IMR-90 (cell line): ENCODE measurements at regions not wholly inside any gene's neighbourhood (a gene's known extent, or its start where the extent isn't known, plus 50 kb on each side); places are given as distances from the start of the nearest gene placed in this dataset.

Experiments used
- ATAC-seq: fragments of 200-7000 bp; cut with Tn5 transposase; 2 replicates; pipeline ENCODE4 v1.9.1; 2020; ENCODE audit warnings: low read depth, mild to moderate bottlenecking, moderate library complexity
- BruUV-seq: library from RNA; stranded (reverse); fragments of 400-500 nt; replicated peaks from 2 replicates; lab custom pipeline; 2021; lab: Mats Ljungman, UMichigan
- CTCF ChIA-PET: fragments of 300-600 bp; formaldehyde crosslinking; extraction: SDS; loops from one replicate; lab custom pipeline; 2021; ENCODE audit warnings: antibody characterized with exemption; lab: Yijun Ruan, JAX
- POLR2A ChIA-PET: fragments of 300-600 bp; sonication (Branson Sonifier 250); formaldehyde crosslinking; loops from one replicate; lab custom pipeline; 2022; ENCODE audit warnings: antibody characterized with exemption; ENCODE audit not compliant: unreplicated experiment; lab: Charles Lee
- DNase-seq: peaks from one replicate; pipeline ENCODE4 v3.0.0; 2013
- H2AFZ ChIP-seq: replicated peaks from 2 replicates; pipeline ENCODE3; 2013; ENCODE audit warnings: low read length, mild to moderate bottlenecking; ENCODE audit not compliant: poor library complexity
- H2AK5ac ChIP-seq: 2 replicates; pipeline ENCODE4 v1.6.1; 2013; ENCODE audit warnings: low read depth, low read length, inconsistent platforms
- H2AK9ac ChIP-seq: replicated peaks from 2 replicates; pipeline ENCODE3; 2013; ENCODE audit warnings: mild to moderate bottlenecking, low read depth, low read length, moderate library complexity; ENCODE audit not compliant: poor library complexity
- H2BK120ac ChIP-seq: 2 replicates; pipeline ENCODE4 v1.6.1; 2013; ENCODE audit warnings: low read depth, low read length, inconsistent platforms
- H2BK15ac ChIP-seq: 3 replicates; pipeline ENCODE4 v1.6.1; 2013; ENCODE audit warnings: low read depth, low read length, inconsistent platforms
- H2BK20ac ChIP-seq: 2 replicates; pipeline ENCODE4 v1.6.1; 2013; ENCODE audit warnings: low read depth, mild to moderate bottlenecking, inconsistent platforms, low read length, moderate library complexity
- H2BK5ac ChIP-seq: 2 replicates; pipeline ENCODE4 v1.6.1; 2013; ENCODE audit warnings: mild to moderate bottlenecking, low read depth, low read length, inconsistent platforms; ENCODE audit not compliant: poor library complexity, severe bottlenecking
- H3K14ac ChIP-seq: replicated peaks from 2 replicates; pipeline ENCODE4 v1.6.1; 2013; ENCODE audit warnings: low read depth, low read length, inconsistent platforms
- H3K18ac ChIP-seq: 2 replicates; pipeline ENCODE4 v1.6.1; 2013; ENCODE audit warnings: low read depth, low read length, control low read depth
- H3K23ac ChIP-seq: 2 replicates; pipeline ENCODE4 v1.6.1; 2013; ENCODE audit warnings: low read depth, low read length, inconsistent platforms
- H3K27ac ChIP-seq: 2 replicates; pipeline ENCODE4 v1.5.1; 2013; ENCODE audit warnings: mild to moderate bottlenecking, control low read depth, low read length; ENCODE audit not compliant: insufficient read depth
- H3K27me3 ChIP-seq: 2 replicates; pipeline ENCODE4 v1.6.1; 2013; ENCODE audit warnings: low read length; ENCODE audit not compliant: control insufficient read depth, insufficient read depth
- H3K36me3 ChIP-seq: 2 replicates; pipeline ENCODE4 v1.6.1; 2013; ENCODE audit warnings: low read length, mixed read lengths; ENCODE audit not compliant: control insufficient read depth, insufficient read depth
- H3K4ac ChIP-seq: 2 replicates; pipeline ENCODE4 v1.6.1; 2013; ENCODE audit warnings: low read depth, low read length, inconsistent platforms
- H3K4me1 ChIP-seq: 2 replicates; pipeline ENCODE4 v1.6.1; 2013; ENCODE audit warnings: low read length, mixed read lengths; ENCODE audit not compliant: control insufficient read depth, insufficient read depth
- H3K4me2 ChIP-seq: 2 replicates; pipeline ENCODE4 v1.6.1; 2013; ENCODE audit warnings: low read depth, mild to moderate bottlenecking, control low read depth, low read length, moderate library complexity
- H3K4me3 ChIP-seq: 2 replicates; pipeline ENCODE4 v1.5.1; 2013; ENCODE audit warnings: low read depth, mild to moderate bottlenecking, control low read depth, low read length, moderate library complexity; ENCODE audit not compliant: insufficient read depth
- H3K56ac ChIP-seq: 2 replicates; pipeline ENCODE4 v1.6.1; 2013; ENCODE audit warnings: low read length, inconsistent platforms; ENCODE audit not compliant: insufficient read depth; ENCODE audit errors: extremely low read depth
- H3K79me1 ChIP-seq, 2 experiments: 2 replicates each; pipeline ENCODE4 v1.6.1; 2013; ENCODE audit warnings: low read length in 2 of 2, inconsistent platforms in 1 of 2, low read depth in 1 of 2
- H3K9ac ChIP-seq: 2 replicates; pipeline ENCODE4 v1.6.1; 2013; ENCODE audit warnings: low read depth, low read length, control low read depth
- H3K9me1 ChIP-seq: 2 replicates; pipeline ENCODE4 v1.6.1; 2013; ENCODE audit warnings: low read length, inconsistent platforms; ENCODE audit not compliant: insufficient read depth
- H3K9me3 ChIP-seq: 2 replicates; pipeline ENCODE4 v1.6.1; 2013; ENCODE audit warnings: low read length; ENCODE audit not compliant: control insufficient read depth, insufficient read depth
- H4K20me1 ChIP-seq: 2 replicates; pipeline ENCODE4 v1.6.1; 2013; ENCODE audit warnings: low read length, inconsistent platforms; ENCODE audit not compliant: insufficient read depth
- H4K5ac ChIP-seq: 2 replicates; pipeline ENCODE4 v1.6.1; 2013; ENCODE audit warnings: mild to moderate bottlenecking, low read depth, low read length, control low read depth
- H4K8ac ChIP-seq, 2 experiments: 2 replicates each; pipeline ENCODE4 v1.6.1; 2013; ENCODE audit warnings: low read depth in 2 of 2, low read length in 2 of 2, control low read depth in 1 of 2, inconsistent platforms in 1 of 2
- H4K91ac ChIP-seq: 2 replicates; pipeline ENCODE4 v1.6.1; 2013; ENCODE audit warnings: low read depth, low read length, inconsistent platforms; ENCODE audit not compliant: insufficient read depth
- CHD1 ChIP-seq: IDR thresholded peaks from 2 replicates; pipeline ENCODE4 v1.6.1; 2012; ENCODE audit warnings: low read depth, low read length, improper control_type of control experiment
- RAD21 ChIP-seq: IDR thresholded peaks from 2 replicates; pipeline ENCODE4 v1.6.1; 2012; ENCODE audit warnings: low read length, improper control_type of control experiment
- WGBS, 2 experiments: methylation state at CpG; one replicate each; pipeline versions ENCODE4 v1.1.5 to v1.1.7; 2013; ENCODE audit warnings: missing lambda C conversion rate in 2 of 2; ENCODE audit not compliant: insufficient read length in 1 of 2; ENCODE audit errors: extremely low coverage in 2 of 2; 5-methylcytosine and 5-hydroxymethylcytosine counted together
- dilution Hi-C: fragments of 300-500 bp; cut with HindIII; formaldehyde crosslinking; loops from one replicate; pipeline ENCODE4 v1.14.3; 2018; ENCODE audit warnings: low sequenced_read_pairs; ENCODE audit not compliant: unreplicated experiment
- in situ Hi-C: fragments of 300-500 bp; cut with MboI; formaldehyde crosslinking; loops from 3 replicates; pipeline ENCODE4 v1.14.3; 2019; ENCODE audit warnings: low sequenced_read_pairs, inconsistent platforms, mixed read lengths
- intact Hi-C: fragments of 100-400 bp; cut with micrococcal nuclease; formaldehyde crosslinking; loops from 2 replicates; pipeline ENCODE4 v1.10.0; 2022
- TF ChIP-seq, protein P1 (sequence below): conservative IDR thresholded peaks from 2 replicates; pipeline ENCODE4 v1.5.1; 2012; ENCODE audit warnings: mild to moderate bottlenecking, low read depth, low read length, improper control_type of control experiment

DNA sequence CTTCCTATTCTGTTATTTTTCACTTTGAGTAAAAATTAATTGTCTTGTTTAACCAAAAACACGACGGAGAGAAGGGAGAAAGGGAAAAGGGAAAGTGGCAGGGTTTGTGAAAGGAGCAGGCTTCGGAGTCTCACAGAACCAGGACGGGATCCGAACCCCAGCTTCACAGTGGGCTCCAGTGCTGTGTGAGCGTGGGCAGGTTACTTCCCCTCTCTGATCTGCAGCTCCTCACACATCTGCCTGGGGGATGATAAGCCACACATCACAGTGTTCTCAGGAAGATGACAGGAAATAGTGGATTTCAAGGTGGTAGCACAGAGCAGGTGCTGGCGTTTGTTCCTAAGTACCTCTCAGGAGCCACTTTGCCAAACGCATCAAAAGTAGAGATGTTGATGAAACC is 94.2 kb upstream of the GPR26 start:
- ChIA-PET CTCF (no interaction called here), POLR2A (no interaction called here)
- Histone ChIP-seq H3K4ac (no peak overlapping the region), H4K20me1 (no peaks in the 10 kb centered on the region), H3K23ac (no peak overlapping the region), H3K4me2 (no peak overlapping the region), H3K27ac (no peak overlapping the region), H3K14ac (no peak overlapping the region), H4K91ac (no peak overlapping the region), H3K36me3 (no peaks in the 10 kb centered on the region), H3K79me1 (no peaks in the 10 kb centered on the region), H3K4me1 (no peaks in the 10 kb centered on the region), H3K56ac (no peak overlapping the region), H2BK120ac (no peak overlapping the region), H3K27me3 (no peaks in the 10 kb centered on the region), H2AK5ac (no peak overlapping the region), H2BK15ac (no peak overlapping the region), H3K9me1 (no peaks in the 10 kb centered on the region), H3K18ac (no peak overlapping the region), H3K4me3 (no peak overlapping the region), H2AK9ac (no peak overlapping the region), H2BK5ac (no peak overlapping the region), H4K8ac (no peak overlapping the region), H3K9ac (no peak overlapping the region), H4K5ac (no peak overlapping the region), H2AFZ (no peak overlapping the region), H3K9me3 (peaks cover 18% of the 10 kb centered on the region), H2BK20ac (no peak overlapping the region)
- dilution Hi-C loops (no loop called here), in situ Hi-C loops (loop anchor here (25.0 kb wide), 1 partner anchor 910 kb away; a partner anchor contains a TSS), intact Hi-C loops (no loop called here)
- DNase-seq (no peak), ATAC-seq (no peak)
- TF ChIP-seq RAD21 (no peak), CHD1 (no peak)
- TF ChIP-seq, protein P1, sequence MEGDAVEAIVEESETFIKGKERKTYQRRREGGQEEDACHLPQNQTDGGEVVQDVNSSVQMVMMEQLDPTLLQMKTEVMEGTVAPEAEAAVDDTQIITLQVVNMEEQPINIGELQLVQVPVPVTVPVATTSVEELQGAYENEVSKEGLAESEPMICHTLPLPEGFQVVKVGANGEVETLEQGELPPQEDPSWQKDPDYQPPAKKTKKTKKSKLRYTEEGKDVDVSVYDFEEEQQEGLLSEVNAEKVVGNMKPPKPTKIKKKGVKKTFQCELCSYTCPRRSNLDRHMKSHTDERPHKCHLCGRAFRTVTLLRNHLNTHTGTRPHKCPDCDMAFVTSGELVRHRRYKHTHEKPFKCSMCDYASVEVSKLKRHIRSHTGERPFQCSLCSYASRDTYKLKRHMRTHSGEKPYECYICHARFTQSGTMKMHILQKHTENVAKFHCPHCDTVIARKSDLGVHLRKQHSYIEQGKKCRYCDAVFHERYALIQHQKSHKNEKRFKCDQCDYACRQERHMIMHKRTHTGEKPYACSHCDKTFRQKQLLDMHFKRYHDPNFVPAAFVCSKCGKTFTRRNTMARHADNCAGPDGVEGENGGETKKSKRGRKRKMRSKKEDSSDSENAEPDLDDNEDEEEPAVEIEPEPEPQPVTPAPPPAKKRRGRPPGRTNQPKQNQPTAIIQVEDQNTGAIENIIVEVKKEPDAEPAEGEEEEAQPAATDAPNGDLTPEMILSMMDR: no peak
- BruUV-seq: no TSS peak
- WGBS, 2 experiments: 50% methylated on average over 1 of the region's 8 CpGs; no CpG with 5 or more reads in 1 of the 2 experiments
